SK-N-SH treated with all-trans-retinoic acid at 6 μM for 48 hours (cell line): ENCODE measurements at regions not wholly inside any gene's neighbourhood (a gene's known extent, or its start where the extent isn't known, plus 50 kb on each side); places are given as distances from the start of the nearest gene placed in this dataset.

Experiments
- ATAC-seq: fragments of 200-7000 bp; cut with Tn5 transposase; 3 replicates; pipeline ENCODE4 v1.9.1; 2020; ENCODE audit warnings: mild to moderate bottlenecking, moderate library complexity
- ARNTL ChIP-seq: fragments of 450-650 bp; formaldehyde crosslinking; IDR thresholded peaks from 2 replicates; pipeline ENCODE4 v1.5.0; 2020; ENCODE audit warnings: low read depth, mild to moderate bottlenecking, moderate library complexity, borderline replicate concordance
- BACH2 ChIP-seq: fragments of 250-450 bp; sonication (Bioruptor Pico); IDR thresholded peaks from 2 replicates; pipeline ENCODE4 v1.9.0; 2021; ENCODE audit warnings: mild to moderate bottlenecking, borderline replicate concordance
- CREB5 ChIP-seq: fragments of 250-450 bp; sonication (Bioruptor Pico); IDR thresholded peaks from 2 replicates; pipeline ENCODE4 v1.5.1; 2020; ENCODE audit warnings: low read depth, mild to moderate bottlenecking, moderate library complexity
- CSDC2 ChIP-seq: fragments of 250-450 bp; sonication (Bioruptor Pico); IDR thresholded peaks from 2 replicates; pipeline ENCODE4 v1.5.0; 2020; ENCODE audit warnings: mild to moderate bottlenecking, moderate library complexity
- CSRNP3 ChIP-seq: fragments of 250-450 bp; sonication (Bioruptor Pico); IDR thresholded peaks from 2 replicates; pipeline ENCODE4 v1.5.1; 2021; ENCODE audit warnings: mild to moderate bottlenecking, moderate library complexity
- ESRRG ChIP-seq: fragments of 250-450 bp; sonication (Bioruptor Pico); IDR thresholded peaks from 2 replicates; pipeline ENCODE4 v1.6.1; 2021; ENCODE audit warnings: mild to moderate bottlenecking
- GLIS3 ChIP-seq: fragments of 250-450 bp; sonication (Bioruptor Pico); IDR thresholded peaks from 2 replicates; pipeline ENCODE4 v1.5.0; 2020; ENCODE audit warnings: mild to moderate bottlenecking, moderate library complexity
- OSR1 ChIP-seq: fragments of 250-450 bp; sonication (Bioruptor Pico); IDR thresholded peaks from 2 replicates; pipeline ENCODE4 v1.8.0; 2022; ENCODE audit warnings: moderate library complexity, mild to moderate bottlenecking, inconsistent platforms
- PATZ1 ChIP-seq: fragments of 250-450 bp; sonication (Bioruptor Pico); IDR thresholded peaks from 2 replicates; pipeline ENCODE4 v1.8.0; 2020; ENCODE audit warnings: mild to moderate bottlenecking, moderate library complexity, borderline replicate concordance
- POU6F1 ChIP-seq: fragments of 250-450 bp; sonication (Bioruptor Pico); IDR thresholded peaks from 2 replicates; pipeline ENCODE4 v1.8.0; 2021; ENCODE audit warnings: low read depth, mild to moderate bottlenecking, moderate library complexity, borderline replicate concordance
- PPARA ChIP-seq: fragments of 250-450 bp; sonication (Bioruptor Pico); IDR thresholded peaks from 2 replicates; pipeline ENCODE4 v1.5.0; 2020; ENCODE audit warnings: mild to moderate bottlenecking, borderline replicate concordance
- RARB ChIP-seq: fragments of 250-450 bp; sonication (Bioruptor Pico); IDR thresholded peaks from 2 replicates; pipeline ENCODE4 v1.8.0; 2021; ENCODE audit warnings: mild to moderate bottlenecking, moderate library complexity
- SNAI2 ChIP-seq: fragments of 250-450 bp; sonication (Bioruptor Pico); IDR thresholded peaks from 2 replicates; pipeline ENCODE4 v1.5.0; 2020; ENCODE audit warnings: mild to moderate bottlenecking, moderate library complexity
- TCF4 ChIP-seq: fragments of 250-450 bp; sonication (Bioruptor Pico); IDR thresholded peaks from 2 replicates; pipeline ENCODE4 v1.8.0; 2021; ENCODE audit warnings: mild to moderate bottlenecking, moderate library complexity, borderline replicate concordance
- TOX ChIP-seq: fragments of 250-450 bp; sonication (Bioruptor Pico); IDR thresholded peaks from 2 replicates; pipeline ENCODE4 v1.8.0; 2021; ENCODE audit warnings: mild to moderate bottlenecking, moderate library complexity, borderline replicate concordance
- TSHZ2 ChIP-seq: fragments of 250-450 bp; sonication (Bioruptor Pico); IDR thresholded peaks from 2 replicates; pipeline ENCODE4 v1.5.0; 2020; ENCODE audit warnings: mild to moderate bottlenecking, moderate library complexity
- ZC3H10 ChIP-seq: fragments of 250-450 bp; sonication (Bioruptor Pico); IDR thresholded peaks from 2 replicates; pipeline ENCODE4 v1.5.1; 2021; ENCODE audit warnings: mild to moderate bottlenecking, moderate library complexity
- ZFP3 ChIP-seq: fragments of 250-450 bp; sonication (Bioruptor Pico); IDR thresholded peaks from 2 replicates; pipeline ENCODE4 v1.5.0; 2020; ENCODE audit warnings: mild to moderate bottlenecking, moderate library complexity
- ZFP30 ChIP-seq: fragments of 450-650 bp; formaldehyde crosslinking; IDR thresholded peaks from 2 replicates; pipeline ENCODE4 v1.5.0; 2022; ENCODE audit warnings: mild to moderate bottlenecking, moderate library complexity
- ZNF565 ChIP-seq: fragments of 450-650 bp; formaldehyde crosslinking; conservative IDR thresholded peaks from 2 replicates; pipeline ENCODE4 v1.5.0; 2020; ENCODE audit warnings: low read depth, mild to moderate bottlenecking, moderate library complexity
- ZNF70 ChIP-seq: fragments of 450-650 bp; formaldehyde crosslinking; IDR thresholded peaks from 2 replicates; pipeline ENCODE4 v1.5.0; 2020; ENCODE audit warnings: mild to moderate bottlenecking, moderate library complexity
- ZNF8 ChIP-seq: fragments of 450-650 bp; formaldehyde crosslinking; IDR thresholded peaks from 2 replicates; pipeline ENCODE4 v1.5.0; 2020; ENCODE audit warnings: mild to moderate bottlenecking, moderate library complexity

GRCh38 chr6:147734151-147734550, 225.7 kb downstream of the SAMD5 start:
- TF ChIP-seq OSR1 (CRISPR knock-in tag) = no peak
- TF ChIP-seq ZFP30 (CRISPR knock-in tag) = no peak
- no peak for TF ChIP-seq ZFP3
- no peak for TF ChIP-seq ZNF565 (CRISPR knock-in tag)
- TF ChIP-seq POU6F1 (CRISPR knock-in tag) = no peak
- TF ChIP-seq RARB (CRISPR knock-in tag) = no peak
- no peak for TF ChIP-seq CREB5 (CRISPR knock-in tag)
- TF ChIP-seq PATZ1 (CRISPR knock-in tag) = no peak
- TF ChIP-seq ZNF70 = no peak
- TF ChIP-seq TOX (CRISPR knock-in tag) = no peak
- no peak for TF ChIP-seq TCF4 (CRISPR knock-in tag)
- TF ChIP-seq GLIS3 = no peak
- TF ChIP-seq ZNF8 = no peak
- no peak for TF ChIP-seq SNAI2 (CRISPR knock-in tag)
- no peak for TF ChIP-seq ESRRG (CRISPR knock-in tag)
- TF ChIP-seq CSRNP3 = no peak
- TF ChIP-seq ZC3H10 (CRISPR knock-in tag) = no peak
- TF ChIP-seq CSDC2 (CRISPR knock-in tag) = no peak
- no peak for ATAC-seq

- no peak for TF ChIP-seq ZNF565 (CRISPR knock-in tag)
- no peak for TF ChIP-seq ARNTL (CRISPR knock-in tag)
- TF ChIP-seq BACH2 (CRISPR knock-in tag) = no peak
- TF ChIP-seq TSHZ2 (CRISPR knock-in tag) = no peak
- TF ChIP-seq PPARA (CRISPR knock-in tag) = no peak
- no peak for TF ChIP-seq TCF4 (CRISPR knock-in tag)
- TF ChIP-seq CSDC2 (CRISPR knock-in tag) = no peak
- no peak for TF ChIP-seq GLIS3
- no peak for TF ChIP-seq ZNF70
- no peak for TF ChIP-seq PATZ1 (CRISPR knock-in tag)
- TF ChIP-seq ZC3H10 (CRISPR knock-in tag) = no peak
- TF ChIP-seq ZFP3 = no peak
- no peak for ATAC-seq
These were observed 227.4 kb downstream of the SAMD5 start for GRCh38 chr6:147735924-147736323.
